Stimulated activated CD4-positive, alpha-beta T cell treated with anti-CD3 and anti-CD28 coated beads, Interleukin-4, amount 100 ng/mL, for 1 hour (primary cell): ENCODE measurements at regions not wholly inside any gene's neighbourhood (a gene's known extent, or its start where the extent isn't known, plus 50 kb on each side); places are given as distances from the start of the nearest gene placed in this dataset.

Source experiments
- DNase-seq: peaks from one replicate; pipeline ENCODE4 v3.0.0-alpha.2; 2020

DNA sequence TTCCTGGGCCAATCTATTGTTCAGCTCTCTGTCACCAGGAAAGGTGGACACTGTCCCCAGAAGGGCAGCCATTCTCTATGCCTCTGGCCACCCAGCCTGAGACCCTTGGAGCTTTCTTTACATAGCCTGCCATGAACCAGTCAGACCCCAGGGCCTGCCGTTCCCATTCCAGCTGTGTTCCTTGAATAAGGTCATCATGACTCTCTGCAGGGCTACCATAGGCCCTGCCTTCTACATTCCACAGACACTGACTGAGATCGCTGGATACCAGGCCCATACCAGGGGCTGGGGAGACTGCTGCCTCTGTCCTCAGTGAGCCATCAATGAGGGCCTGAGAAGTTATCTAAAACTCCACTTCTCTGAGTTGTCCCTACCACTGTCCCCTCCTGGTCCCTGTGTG, 75.5 kb downstream of the SYNE3 start:
- DNase-seq, result no peak

DNA sequence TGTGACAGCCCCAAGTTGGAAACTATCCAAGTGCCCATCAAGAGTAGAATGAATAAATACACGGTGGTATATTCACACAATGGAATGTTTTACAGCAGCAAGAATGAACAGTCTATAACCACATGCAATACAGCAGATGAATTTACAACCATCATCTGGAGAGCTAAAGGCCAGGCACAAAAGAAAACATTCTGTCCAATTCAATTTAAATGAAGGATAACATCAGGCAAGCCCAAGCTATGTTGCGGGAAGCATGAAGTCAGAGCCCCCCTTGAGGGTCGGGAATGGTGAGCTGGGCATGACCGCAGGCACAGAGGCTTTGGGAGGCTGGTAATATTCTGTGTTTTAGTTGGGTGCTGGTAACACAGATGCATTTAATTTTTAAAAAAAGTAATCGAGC, 76.0 kb downstream of the SYNE3 start:
- DNase-seq, result no peak

DNA sequence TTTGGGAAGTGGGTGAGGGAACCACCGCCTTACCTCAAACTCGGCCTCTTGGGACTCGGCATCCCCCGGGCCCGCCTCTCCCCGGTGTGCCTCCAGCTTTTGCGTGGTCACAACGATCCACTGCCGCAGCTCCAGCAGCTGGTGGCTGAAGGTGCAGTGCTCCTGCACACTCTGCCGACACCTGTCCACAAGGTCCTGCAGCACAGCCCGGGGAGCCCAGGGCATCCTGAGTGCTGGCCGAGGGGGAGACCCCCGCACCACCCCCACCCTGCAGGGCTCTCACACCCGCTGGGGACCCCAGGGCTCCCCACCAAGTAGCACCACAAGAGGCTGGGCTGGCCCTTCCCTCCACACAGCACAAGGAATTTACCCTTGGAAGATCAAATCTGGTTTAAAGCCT, 76.6 kb downstream of the SYNE3 start:
- DNase-seq, result no peak

DNA sequence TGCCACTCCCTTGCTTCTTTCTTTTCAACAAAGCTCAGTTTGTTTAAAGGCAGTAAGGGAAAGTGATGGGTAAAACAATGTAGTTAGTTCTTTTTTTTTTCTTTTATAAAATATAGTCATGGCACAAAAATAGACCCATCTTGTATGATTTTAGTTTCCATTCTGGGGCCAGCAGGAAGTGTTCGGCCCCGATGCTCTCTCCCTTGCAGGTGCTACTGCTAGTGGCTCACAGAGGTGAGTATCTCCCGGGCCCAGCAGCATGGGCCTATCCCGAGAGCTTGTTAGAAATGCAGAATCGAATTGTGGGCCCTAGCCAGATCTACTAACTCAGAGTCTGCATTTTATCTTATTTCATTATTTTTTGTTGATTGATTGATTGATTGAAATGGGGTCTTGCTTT, 78.7 kb downstream of the SYNE3 start:
- DNase-seq, result no peak

DNA sequence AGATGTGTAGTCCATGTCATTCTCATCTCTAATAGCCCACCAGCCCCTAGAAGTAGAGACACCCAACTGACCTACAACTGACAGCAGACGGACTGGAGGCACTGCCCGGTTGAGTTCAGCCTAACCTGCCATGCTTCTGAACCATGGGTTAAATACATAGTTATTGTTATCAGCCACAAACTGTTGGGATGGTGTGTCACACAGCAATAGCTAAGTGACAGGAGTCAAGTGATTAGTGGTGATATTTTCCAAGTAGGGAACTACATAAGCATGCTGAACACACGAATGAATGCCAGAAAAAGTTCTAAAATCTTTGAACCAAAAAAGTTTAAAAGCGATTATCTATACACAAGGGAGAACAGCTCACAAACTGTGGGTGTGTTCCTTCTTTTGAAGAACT, 80.1 kb downstream of the SYNE3 start:
- DNase-seq, result no peak

DNA sequence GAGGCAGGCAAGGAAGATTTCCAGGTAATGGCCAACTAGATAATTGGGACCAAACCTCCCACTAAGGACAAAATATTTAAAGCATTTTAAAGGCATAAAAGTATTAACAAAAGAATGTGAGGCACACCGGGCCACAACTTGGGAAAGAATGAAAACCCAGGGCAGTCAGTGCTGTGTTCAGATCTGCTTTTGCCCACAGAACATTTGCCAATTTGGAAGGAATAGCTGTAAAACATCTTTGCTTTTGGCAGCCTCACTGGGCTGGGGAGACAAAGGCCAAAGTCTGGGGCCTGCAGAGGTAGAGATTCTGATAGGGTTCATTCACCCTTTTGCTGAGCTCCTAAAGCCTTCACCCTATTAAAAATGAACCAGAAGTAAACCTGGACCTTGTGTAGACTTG, 82.3 kb downstream of the SYNE3 start:
- no peak for DNase-seq

DNA sequence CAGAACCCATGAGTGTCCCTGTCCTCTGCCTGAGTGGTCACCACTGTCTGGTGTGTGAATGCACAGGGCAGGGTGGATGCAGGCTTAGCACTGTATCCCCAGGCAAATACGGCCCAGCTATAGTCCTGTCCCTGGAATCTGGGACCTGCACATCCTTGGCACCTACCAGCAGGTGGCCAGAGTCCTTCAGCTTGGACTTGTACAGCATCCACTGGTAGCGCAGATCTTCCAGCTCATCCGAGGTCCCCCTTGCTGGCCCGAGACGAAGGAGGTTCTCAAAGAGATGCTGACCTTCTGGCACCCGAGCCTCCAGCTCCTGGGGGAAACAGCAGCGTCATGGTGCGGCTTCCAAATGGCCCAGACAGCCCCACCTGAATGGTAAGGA, 83.4 kb downstream of the SYNE3 start:
- DNase-seq, result no peak

DNA sequence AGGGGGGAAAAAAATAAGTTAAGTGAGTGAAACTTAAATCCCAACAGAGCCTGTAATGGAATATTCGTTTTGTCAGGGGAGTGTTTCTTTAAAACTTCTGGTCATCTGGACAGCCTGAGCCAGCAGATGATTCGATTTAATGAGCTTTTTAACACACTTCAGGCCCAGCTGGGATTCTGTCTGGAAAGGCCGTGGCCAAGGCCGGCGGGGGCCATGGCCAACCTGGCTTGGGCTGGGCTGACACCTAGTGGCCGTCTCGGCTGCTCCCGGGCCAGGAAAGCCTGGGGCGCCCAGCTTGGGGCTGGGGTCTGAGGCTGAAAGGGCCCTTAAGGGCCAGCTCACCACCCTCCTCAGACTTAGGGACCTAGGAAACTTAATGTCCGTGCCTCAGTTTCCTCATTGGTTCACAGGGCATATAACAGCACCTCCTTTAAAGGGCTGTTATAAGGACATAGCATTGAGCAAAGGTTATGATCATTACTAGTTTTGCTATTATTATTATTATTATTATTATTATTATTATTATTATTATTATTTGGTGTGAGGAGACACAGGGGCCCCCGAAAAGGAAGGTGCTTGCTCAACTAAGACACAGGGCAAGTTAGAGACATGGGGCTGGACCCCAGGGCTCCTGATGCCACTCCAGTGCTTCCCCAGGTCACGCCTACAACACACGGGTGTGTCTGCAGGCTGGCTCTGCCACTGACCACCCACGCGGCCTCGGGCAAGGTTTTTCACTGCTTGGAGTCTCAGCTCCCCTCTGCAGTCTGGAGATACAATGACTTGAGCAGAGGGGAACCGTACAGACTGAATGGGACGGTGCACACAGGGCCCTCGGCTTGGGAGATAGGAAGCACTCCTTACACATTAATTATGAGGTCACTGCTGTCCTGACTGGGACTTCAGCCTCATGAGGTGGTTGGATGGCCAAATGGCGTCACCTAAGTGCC, 84.0 kb downstream of the SYNE3 start:
- DNase-seq, result no peak

DNA sequence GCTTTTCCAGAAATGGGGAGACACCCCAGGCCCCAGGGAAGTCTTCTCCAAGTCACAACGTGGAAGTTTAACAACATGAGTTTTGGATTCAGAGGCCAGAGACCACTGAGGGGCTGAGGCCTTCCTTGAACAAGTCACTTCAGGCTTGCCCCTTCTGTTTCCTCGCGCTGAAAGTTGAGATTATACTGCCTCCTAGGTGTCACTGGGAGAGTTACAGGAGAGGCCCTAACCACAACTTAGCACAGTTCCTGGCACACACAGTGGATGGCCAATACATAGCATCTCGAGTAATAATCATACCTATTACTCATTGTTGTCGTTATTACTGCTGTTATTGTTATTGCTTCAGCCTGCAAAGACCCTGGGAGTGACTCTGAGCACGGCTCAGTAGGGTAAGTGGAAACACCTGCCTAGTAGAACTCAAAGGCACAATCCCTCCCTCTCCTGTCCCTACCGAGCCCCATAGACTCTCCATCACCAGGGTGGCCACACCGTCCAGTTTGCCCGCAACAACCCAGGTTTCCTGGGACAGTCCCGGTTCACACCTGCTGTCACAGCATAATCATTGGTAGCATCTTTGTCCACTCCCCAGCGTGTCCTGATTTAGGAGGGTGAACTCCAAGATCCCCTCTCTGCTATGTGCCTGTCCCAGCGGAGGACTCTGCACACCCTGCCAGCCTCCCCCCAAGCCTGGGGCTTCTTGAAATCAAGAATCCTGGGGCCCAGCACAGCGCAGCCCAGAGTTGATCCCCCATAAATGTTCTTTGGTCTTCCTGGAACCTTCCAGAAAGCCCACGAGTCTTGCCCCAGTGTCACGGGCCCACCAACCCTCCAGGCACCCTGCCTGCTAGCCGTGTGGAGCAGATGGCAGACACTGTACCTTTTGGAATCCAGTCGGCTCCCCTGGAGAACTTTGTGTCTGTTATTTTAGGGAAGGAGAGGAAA, 85.0 kb downstream of the SYNE3 start:
- no peak for DNase-seq

DNA sequence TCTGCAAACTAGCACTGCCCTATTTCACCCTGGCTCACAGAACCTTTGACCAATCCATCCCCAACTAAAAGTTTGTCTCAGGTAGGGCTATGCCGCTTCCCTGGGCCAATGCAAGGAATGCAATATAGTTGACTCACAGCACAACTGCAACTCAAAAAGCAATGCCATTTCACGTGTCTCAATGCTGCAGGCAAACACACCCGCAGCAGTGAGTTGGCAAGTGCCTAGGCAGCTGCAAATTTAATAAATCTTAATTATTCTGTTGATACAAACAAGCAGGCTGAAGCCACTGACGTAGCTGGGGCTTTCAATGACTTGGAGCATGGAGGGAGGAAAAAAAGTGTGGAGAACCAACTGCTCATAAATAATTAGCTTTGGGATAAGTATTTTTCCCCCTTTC, 87.9 kb downstream of the SYNE3 start:
- DNase-seq, result no peak

DNA sequence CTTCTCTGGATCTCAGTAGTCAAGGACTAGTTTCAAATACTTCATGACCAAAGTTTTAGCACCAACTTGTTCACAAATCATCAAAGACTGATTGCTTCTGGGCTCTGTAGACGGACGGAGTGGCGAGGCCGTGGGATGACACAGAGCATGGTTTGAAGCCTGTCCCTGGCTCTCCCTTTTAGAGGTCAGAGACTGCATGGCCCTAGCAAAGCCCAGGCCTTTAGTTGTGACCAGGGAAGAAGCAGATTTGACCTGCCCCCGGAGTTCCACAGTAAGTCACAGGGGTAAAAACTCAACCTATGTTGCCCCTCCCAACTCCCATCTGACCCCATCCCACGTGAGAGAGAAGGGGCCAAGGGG, 90.4 kb downstream of the SYNE3 start:
- no peak for DNase-seq

DNA sequence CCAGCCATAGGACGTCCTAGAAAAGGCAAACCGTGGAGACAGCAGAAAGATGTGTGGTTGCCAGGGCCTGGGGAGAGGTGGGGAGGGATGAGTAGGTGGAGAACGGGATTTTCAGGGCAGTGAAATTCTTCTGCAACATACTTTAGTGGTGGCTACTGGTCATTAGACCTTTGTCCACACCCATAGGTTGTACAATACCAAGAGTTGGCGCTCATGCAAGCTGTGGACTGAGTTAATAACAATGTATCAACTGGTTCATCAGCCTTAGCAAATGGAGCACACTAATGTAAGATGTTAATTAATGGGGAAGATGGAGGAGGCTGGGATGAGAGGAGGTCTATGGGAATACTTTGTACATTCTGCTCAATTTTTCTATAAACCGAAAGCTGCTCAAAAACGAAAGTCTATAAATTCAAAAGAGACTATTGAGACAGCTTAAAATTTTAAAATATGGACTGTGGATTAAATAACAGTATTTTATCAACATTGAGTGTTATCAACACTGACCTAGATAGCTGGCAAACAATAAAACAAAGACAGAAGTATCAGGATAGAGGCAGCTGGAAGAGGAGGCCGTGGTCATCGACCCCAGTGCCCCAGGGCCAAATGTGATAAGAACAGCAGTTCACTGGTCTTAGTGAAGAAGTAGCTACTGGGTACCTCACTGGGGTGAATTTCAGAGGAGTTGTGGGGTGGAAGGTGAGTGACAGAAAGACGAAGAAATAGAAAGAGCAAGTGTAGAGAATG, 90.9 kb downstream of the SYNE3 start:
- DNase-seq, result no peak

DNA sequence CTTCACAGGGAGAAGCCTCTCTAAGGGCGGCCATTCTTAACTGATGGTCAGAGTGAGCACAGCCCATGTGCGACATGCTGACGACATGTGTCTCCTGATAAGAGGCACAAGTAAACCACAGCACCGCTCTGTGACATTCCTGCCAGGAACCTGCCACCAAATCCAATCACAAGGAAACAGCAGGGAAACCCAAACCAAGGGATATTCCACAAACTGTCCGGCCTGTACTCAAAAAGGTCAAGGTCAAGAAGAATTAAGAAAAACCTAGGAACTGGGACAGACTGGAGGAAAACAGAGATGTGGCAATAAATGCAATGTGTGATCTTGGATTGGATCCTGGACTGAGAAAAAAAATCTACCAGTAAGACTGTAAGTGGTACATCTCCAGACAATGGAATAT, 91.9 kb downstream of the SYNE3 start:
- DNase-seq, result no peak

DNA sequence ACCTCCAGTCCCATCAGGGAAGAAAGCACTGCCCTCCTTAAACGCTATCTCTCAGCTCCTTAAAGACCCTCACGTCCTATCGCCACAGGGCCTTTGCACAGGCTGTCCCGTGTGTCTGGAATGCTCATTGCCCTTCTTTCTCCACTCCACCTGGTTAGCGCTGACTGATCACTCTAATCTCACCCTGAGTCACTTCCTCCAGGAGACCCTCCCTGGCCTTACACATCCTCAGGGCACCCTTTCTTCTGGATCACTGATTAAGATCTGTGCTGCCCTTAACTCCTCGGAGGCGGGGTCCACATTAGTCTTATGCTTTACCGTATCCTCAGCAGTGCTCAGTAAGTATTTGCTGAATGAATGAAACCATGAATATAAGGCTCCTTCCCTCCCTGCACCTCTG, 94.7 kb downstream of the SYNE3 start:
- DNase-seq, result no peak

DNA sequence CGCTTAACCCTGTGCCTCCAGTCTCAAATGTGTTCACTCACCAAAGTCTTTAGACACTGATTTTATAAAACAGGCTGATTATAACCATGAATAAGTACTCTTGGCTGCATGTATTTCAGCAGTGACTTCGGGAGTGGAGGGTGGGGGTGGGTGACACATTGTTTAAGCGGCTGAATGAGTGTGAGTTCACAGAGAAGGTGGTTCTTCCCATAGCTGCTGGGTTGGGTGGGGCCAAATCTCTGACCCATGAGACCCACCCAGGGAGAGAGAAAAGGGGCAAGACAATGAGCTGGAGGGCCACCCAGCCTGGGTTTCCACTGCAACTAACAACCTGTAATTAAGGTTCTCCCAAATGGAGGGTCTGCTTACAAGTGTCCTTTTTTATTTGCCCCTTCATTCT, 96.4 kb downstream of the SYNE3 start:
- no peak for DNase-seq

DNA sequence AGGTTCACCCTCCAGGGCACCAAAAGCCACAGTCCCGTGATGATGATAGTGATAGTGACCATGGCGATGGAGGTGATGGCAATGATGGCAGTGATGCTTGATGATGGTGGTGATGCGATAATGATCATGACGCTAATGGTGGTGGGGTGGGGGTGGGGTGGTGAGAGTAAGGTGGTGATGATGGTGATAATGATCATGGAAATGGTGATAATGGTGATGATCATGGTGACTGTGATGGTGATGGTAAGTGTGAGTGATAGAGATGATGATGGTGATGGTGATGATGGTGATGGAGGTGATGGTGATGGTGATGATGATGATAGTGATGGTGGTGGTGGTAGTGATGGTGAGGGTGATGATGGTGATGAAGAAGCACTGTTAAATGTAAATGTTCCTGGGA, 96.9 kb downstream of the SYNE3 start:
- DNase-seq, result no peak

DNA sequence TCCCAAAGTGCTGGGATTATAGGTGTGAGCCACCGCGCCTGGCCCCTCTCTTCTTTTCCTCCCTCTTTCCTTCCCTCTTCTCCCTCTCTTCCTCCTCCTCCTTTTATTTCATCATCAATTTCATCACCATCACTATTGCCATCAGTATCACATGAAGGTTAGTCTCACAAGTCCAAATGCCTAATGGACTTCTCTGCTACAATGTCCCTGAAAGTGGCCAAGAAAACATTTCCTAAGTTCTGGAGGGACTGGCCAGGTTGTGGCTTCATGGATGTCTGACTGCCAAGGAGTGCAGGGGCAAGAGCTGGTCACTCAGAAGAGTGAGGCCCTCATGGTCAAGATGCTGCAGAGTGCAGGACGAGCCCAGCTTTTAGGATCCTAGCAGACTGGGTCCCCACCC, 97.6 kb downstream of the SYNE3 start:
- DNase-seq, result no peak

DNA sequence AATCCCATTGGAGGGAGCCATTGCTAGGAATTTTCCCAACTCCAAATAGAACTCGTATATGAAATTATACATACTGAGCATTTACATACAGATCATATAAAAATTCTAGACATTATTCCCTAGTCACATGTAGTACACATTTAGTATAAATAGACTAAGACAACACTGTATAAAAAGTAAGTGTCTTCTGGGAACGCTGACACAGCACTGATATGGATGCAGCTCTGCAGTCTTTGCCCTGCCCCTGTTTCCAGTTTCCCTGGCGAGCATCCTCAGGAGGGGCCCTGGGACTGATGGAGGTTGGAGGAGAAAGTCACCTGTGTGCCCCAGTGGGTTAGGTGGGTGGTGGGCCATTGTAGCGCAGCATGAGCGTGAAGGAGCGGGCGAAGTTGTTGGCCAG, 97.8 kb upstream of the CLMN start:
- DNase-seq, result no peak

DNA sequence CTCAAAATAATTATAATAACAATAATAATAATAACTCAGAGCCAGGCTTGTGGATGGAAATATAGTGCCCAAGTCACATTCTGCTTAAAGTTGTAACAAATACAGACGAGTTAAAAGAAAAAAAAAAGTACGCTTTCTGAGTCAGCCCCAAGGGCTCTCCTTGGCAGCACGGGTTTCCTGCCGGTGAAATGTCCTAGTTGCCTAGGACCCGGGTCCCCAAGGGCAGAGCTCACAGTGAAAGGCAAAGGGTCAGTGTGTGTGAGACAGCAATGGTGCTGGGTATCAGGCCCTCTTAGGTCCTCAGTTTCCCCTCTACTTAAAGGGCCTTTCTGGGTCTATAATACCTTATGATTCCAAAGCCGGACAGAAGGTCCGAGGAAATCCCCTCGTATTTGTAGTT, 96.3 kb upstream of the CLMN start:
- no peak for DNase-seq

DNA sequence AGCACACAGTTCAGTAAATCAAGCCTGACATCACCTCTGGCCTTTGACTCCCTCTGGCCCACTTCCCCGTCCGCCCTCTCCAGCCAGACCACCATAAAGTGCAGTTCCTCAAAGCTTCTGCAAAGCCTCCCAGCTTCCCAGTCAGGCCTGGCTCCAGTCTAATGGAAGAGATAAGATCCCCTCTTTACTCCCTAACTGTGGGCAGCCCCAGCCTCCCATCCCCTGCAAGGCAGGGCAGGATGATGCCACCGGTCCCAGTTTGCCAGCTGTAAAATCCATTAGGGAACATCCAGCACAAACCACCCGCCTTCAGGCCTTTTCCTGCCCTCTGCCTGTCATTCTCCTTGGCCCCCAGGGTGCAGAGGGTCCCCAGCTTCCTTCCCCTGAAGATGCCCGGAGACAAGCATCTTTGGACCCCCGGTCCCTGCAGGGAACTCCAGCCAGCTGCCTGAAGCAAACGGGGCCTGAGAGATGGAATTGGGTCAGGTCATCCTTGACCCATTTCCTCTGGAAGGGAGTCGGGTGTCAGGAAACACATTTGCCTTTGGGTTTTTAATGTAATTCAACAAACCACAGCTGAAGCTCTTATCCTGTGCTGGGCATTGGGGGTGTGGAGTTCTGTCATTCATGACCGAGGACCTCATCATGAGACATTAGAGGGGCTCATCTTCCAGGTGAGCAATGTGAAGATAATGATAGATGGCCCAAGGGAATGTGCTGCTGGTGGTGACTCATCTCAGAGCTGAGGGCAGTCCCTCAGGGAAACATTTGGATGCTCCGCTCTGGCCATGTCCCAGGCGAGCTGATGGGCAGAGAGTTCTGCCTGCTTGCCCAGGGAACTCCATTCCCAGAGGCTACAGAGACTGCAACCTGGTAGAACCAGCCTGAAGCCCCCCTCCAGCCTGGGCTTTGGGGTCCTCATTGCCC, 93.8 kb upstream of the CLMN start:
- DNase-seq, result no peak

DNA sequence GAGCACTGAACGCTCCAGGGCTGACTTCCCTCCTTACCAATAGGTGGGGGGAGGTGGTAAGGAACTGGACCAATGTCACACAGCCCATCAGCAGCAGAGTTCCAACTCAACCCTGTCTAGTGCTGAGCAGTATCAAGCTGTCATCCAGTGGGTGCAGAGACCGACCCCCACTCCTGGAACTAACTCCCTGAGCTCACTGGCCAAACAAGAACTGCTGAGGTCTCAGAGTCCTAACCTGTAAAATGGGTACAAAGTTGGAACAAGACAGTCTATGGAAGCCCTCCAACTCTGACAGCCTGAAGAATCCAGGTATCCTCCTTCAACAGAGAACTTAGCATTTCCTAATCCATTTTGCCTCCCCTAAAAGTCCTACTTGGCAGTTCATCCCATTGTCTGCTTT, 91.1 kb upstream of the CLMN start:
- DNase-seq, result no peak
